HCT116 (cell line): ENCODE measurements at regions not wholly inside any gene's neighbourhood (a gene's known extent, or its start where the extent isn't known, plus 50 kb on each side); places are given as distances from the start of the nearest gene placed in this dataset.

Experiments
- ATAC-seq: fragments of 200-7000 bp; cut with Tn5 transposase; 2 replicates; pipeline ENCODE4 v1.9.1; 2020; ENCODE audit warnings: mild to moderate bottlenecking, moderate library complexity
- BruUV-seq: library from RNA; stranded (reverse); fragments of 400-500 nt; replicated peaks from 2 replicates; lab custom pipeline; 2021; lab: Mats Ljungman, UMichigan
- CTCF ChIA-PET: fragments of 300-600 bp; sonication (Branson Sonifier 250); formaldehyde crosslinking; loops from one replicate; lab custom pipeline; 2021; ENCODE audit warnings: antibody characterized with exemption; lab: Charles Lee
- POLR2A ChIA-PET: fragments of 300-600, 350-600 bp; sonication (Branson Sonifier 250); formaldehyde crosslinking; loops from one replicate; lab custom pipeline; 2021; ENCODE audit warnings: antibody characterized with exemption; lab: Charles Lee
- RAD21 ChIA-PET, 2 experiments: fragments of 300-600 bp; sonication (Branson Sonifier 250); formaldehyde crosslinking; loops; one replicate each; lab custom pipeline; 2023; ENCODE audit warnings: low total read pairs in 2 of 2; ENCODE audit not compliant: uncharacterized antibody in 2 of 2, unreplicated experiment in 2 of 2, low non-redundant PET in 1 of 2; lab: Charles Lee
- DNase-seq: peaks from one replicate; pipeline ENCODE4 v3.0.0-alpha.2; 2010; ENCODE audit warnings: low read depth, low spot score
- H2AFZ ChIP-seq: fragments of 200-600 bp; shearing (Covaris generic), sonication (generic); 2 replicates; pipeline ENCODE4 v1.6.1; 2017; ENCODE audit warnings: low read depth, mixed run types, mixed read lengths, antibody characterized with exemption, low read length; ENCODE audit not compliant: poor library complexity, severe bottlenecking
- H3K27ac ChIP-seq: 2 replicates; pipeline ENCODE4 v1.5.1; 2012; ENCODE audit warnings: low read depth, low read length
- H3K27me3 ChIP-seq: fragments of 200-600 bp; sonication (generic); 2 replicates; pipeline ENCODE4 v1.6.1; 2016; ENCODE audit warnings: mixed run types, low read length, mixed read lengths; ENCODE audit not compliant: insufficient read depth
- H3K36me3 ChIP-seq, 2 experiments: fragments of 200-500 bp in 1 of 2; fragments of 200-600 bp in 1 of 2; sonication (Bioruptor generic) in 1 of 2; sonication (generic) in 1 of 2; 2 replicates each; pipeline versions ENCODE4 v1.5.1 to v1.6.1; 2014 to 2016; ENCODE audit warnings: low read length in 2 of 2, inconsistent platforms in 1 of 2, mixed read lengths in 1 of 2, mixed run types in 1 of 2; ENCODE audit not compliant: insufficient read depth in 2 of 2, control insufficient read depth in 1 of 2
- H3K4me1 ChIP-seq, 2 experiments: fragments of 200-600 bp in 1 of 2; sonication (generic) in 1 of 2; 2 replicates each; pipeline versions ENCODE4 v1.5.1 to v1.6.1; 2012 to 2017; ENCODE audit warnings: low read length in 2 of 2, inconsistent platforms in 1 of 2, mild to moderate bottlenecking in 1 of 2, mixed read lengths in 1 of 2, mixed run types in 1 of 2, moderate library complexity in 1 of 2; ENCODE audit not compliant: insufficient read depth in 2 of 2, control insufficient read depth in 1 of 2
- H3K4me2 ChIP-seq: fragments of 200-600 bp; sonication (generic); 2 replicates; pipeline ENCODE4 v1.6.1; 2017; ENCODE audit warnings: mixed run types, low read length, mixed read lengths
- H3K4me3 ChIP-seq, 2 experiments: fragments of 200-600 bp in 1 of 2; sonication (generic) in 1 of 2; replicated peaks in 1 of 2; 2 replicates each; pipeline ENCODE4 v1.5.1; 2011 to 2016; ENCODE audit warnings: low read length in 2 of 2, control low read depth in 1 of 2, low read depth in 1 of 2, mild to moderate bottlenecking in 1 of 2, mixed read lengths in 1 of 2, mixed run types in 1 of 2
- H3K79me2 ChIP-seq: fragments of 200-600 bp; sonication (generic); 2 replicates; pipeline ENCODE4 v1.6.1; 2017; ENCODE audit warnings: mild to moderate bottlenecking, mixed run types, low read length, moderate library complexity, mixed read lengths; ENCODE audit not compliant: insufficient read depth
- H3K9ac ChIP-seq: fragments of 200-600 bp; sonication (generic); 2 replicates; pipeline ENCODE4 v1.6.1; 2016; ENCODE audit warnings: low read length, mixed read lengths
- H3K9me2 ChIP-seq: fragments of 200-600 bp; sonication (generic), shearing (Covaris generic); 2 replicates; pipeline ENCODE4 v1.6.1; 2017; ENCODE audit warnings: mixed run types, mild to moderate bottlenecking, moderate library complexity; ENCODE audit not compliant: insufficient read depth
- H3K9me3 ChIP-seq, 2 experiments: fragments of 200-500 bp in 1 of 2; fragments of 200-600 bp in 1 of 2; sonication (Bioruptor generic) in 1 of 2; sonication (generic) in 1 of 2; 2 replicates each; pipeline ENCODE4 v1.6.1; 2014 to 2017; ENCODE audit warnings: low read length in 2 of 2, mixed read lengths in 2 of 2, inconsistent platforms in 1 of 2, low read depth in 1 of 2, mild to moderate bottlenecking in 1 of 2, mixed run types in 1 of 2, moderate library complexity in 1 of 2; ENCODE audit not compliant: control insufficient read depth in 1 of 2, insufficient read depth in 1 of 2
- H4K20me1 ChIP-seq: fragments of 200-600 bp; sonication (generic), shearing (Covaris generic); 2 replicates; pipeline ENCODE4 v1.6.1; 2017; ENCODE audit warnings: mixed run types, mild to moderate bottlenecking, moderate library complexity; ENCODE audit not compliant: insufficient read depth
- CEBPB ChIP-seq: IDR thresholded peaks from 2 replicates; pipeline ENCODE4 v1.6.1; 2012; ENCODE audit warnings: low read depth
- CTCF ChIP-seq, 3 experiments: fragments of 200-600 bp in 1 of 3; sonication (generic) in 1 of 3; IDR thresholded peaks in 2 of 3; conservative IDR thresholded peaks in 1 of 3; 2 replicates each; pipeline ENCODE4 v1.5.1; 2012 to 2017; ENCODE audit warnings: low read depth in 2 of 3, low read length in 2 of 3, antibody characterized with exemption in 1 of 3, borderline replicate concordance in 1 of 3, control low read depth in 1 of 3, mild to moderate bottlenecking in 1 of 3, mixed read lengths in 1 of 3, mixed run types in 1 of 3, moderate library complexity in 1 of 3; ENCODE audit not compliant: insufficient read depth in 1 of 3
- EGR1 ChIP-seq: IDR thresholded peaks from 2 replicates; pipeline ENCODE4 v1.6.1; 2012; ENCODE audit warnings: low read depth
- ELF1 ChIP-seq: IDR thresholded peaks from 2 replicates; pipeline ENCODE4 v1.6.1; 2012; ENCODE audit warnings: low read depth, borderline replicate concordance
- EZH2 ChIP-seq: fragments of 200-600 bp; sonication (generic); IDR thresholded peaks from 2 replicates; pipeline ENCODE4 v1.6.1; 2017; ENCODE audit warnings: antibody characterized with exemption, mixed run types
- FOSL1 ChIP-seq: IDR thresholded peaks from 2 replicates; pipeline ENCODE4 v1.6.1; 2012; ENCODE audit warnings: low read depth
- JUND ChIP-seq: IDR thresholded peaks from 2 replicates; pipeline ENCODE4 v1.6.1; 2012
- MAX ChIP-seq: IDR thresholded peaks from 2 replicates; pipeline ENCODE4 v1.6.1; 2012
- POLR2A ChIP-seq: IDR thresholded peaks from 2 replicates; pipeline ENCODE4 v1.7.0; 2011; ENCODE audit warnings: borderline replicate concordance; ENCODE audit not compliant: insufficient read depth, insufficient read length; ENCODE audit errors: extremely low read depth
- POLR2AphosphoS5 ChIP-seq: IDR thresholded peaks from 2 replicates; pipeline ENCODE4 v1.6.1; 2011; ENCODE audit warnings: mild to moderate bottlenecking, low read depth, low read length, moderate library complexity
- SIN3A ChIP-seq: IDR thresholded peaks from 2 replicates; pipeline ENCODE4 v1.6.1; 2012; ENCODE audit warnings: low read depth
- SP1 ChIP-seq: IDR thresholded peaks from 2 replicates; pipeline ENCODE4 v1.6.1; 2012; ENCODE audit warnings: low read depth
- SRF ChIP-seq: IDR thresholded peaks from 2 replicates; pipeline ENCODE4 v1.6.1; 2012; ENCODE audit warnings: low read depth
- YY1 ChIP-seq: IDR thresholded peaks from 2 replicates; pipeline ENCODE4 v1.6.1; 2011; ENCODE audit warnings: low read length, low read depth, moderate library complexity, mild to moderate bottlenecking; ENCODE audit not compliant: insufficient replicate concordance; ENCODE audit errors: extremely low read depth
- intact Hi-C: fragments of 100-400 bp; cut with micrococcal nuclease; formaldehyde crosslinking; loops from 2 replicates; pipeline ENCODE4 v1.10.0; 2022
- TF ChIP-seq, protein P1 (sequence below): IDR thresholded peaks from 2 replicates; pipeline ENCODE4 v1.6.1; 2011; ENCODE audit warnings: mild to moderate bottlenecking, low read length, moderate library complexity; ENCODE audit not compliant: insufficient replicate concordance; ENCODE audit errors: extremely low read depth

DNA sequence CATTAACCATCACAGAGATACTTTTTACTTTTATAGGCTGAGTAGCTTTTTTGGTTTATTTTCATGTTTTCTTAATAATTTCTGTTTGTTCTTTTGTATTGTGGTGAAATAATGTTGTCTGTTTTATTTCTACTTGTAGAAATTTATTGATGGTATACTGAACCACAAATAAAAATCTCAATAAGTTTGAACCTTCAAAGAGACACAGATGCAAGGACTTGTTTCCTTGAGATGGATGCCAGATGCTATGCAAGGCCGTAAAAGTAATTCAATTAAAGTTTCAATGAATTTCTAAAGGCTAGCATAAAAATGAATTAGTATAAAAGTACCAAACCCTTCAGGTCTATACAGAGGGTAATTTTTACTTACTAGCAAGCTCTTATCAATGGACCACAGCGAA is 873.5 kb downstream of the TTLL7 start:
- Histone ChIP-seq H3K9me2 (no peaks in the 10 kb centered on the region), H3K4me2 (no peak overlapping the region), H3K36me3 (no peaks in the 10 kb centered on the region), H3K79me2 (no peaks in the 10 kb centered on the region), H4K20me1 (no peaks in the 10 kb centered on the region), H3K27ac (no peak overlapping the region), H3K4me1 (no peaks in the 10 kb centered on the region), H3K27me3 (no peaks in the 10 kb centered on the region), H3K9ac (no peak overlapping the region), H2AFZ (no peak overlapping the region), H3K9me3 (peaks cover 0 to 8% of the 10 kb centered on the region in 2 experiments; a peak in 1 of 4 replicates), H3K4me3 (no peak overlapping the region)
- BruUV-seq, result no TSS peak
- ChIA-PET RAD21 (no interaction called here), CTCF (no interaction called here), POLR2A (no interaction called here)
- intact Hi-C loops, result no loop called here
- TF ChIP-seq, protein P1, sequence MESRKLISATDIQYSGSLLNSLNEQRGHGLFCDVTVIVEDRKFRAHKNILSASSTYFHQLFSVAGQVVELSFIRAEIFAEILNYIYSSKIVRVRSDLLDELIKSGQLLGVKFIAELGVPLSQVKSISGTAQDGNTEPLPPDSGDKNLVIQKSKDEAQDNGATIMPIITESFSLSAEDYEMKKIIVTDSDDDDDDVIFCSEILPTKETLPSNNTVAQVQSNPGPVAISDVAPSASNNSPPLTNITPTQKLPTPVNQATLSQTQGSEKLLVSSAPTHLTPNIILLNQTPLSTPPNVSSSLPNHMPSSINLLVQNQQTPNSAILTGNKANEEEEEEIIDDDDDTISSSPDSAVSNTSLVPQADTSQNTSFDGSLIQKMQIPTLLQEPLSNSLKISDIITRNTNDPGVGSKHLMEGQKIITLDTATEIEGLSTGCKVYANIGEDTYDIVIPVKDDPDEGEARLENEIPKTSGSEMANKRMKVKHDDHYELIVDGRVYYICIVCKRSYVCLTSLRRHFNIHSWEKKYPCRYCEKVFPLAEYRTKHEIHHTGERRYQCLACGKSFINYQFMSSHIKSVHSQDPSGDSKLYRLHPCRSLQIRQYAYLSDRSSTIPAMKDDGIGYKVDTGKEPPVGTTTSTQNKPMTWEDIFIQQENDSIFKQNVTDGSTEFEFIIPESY, result no peak
- TF ChIP-seq SRF (no peak), MAX (no peak), SIN3A (no peak)
- no peak for DNase-seq
- no peak for ATAC-seq

GRCh38 chr1:83123019-83123418 is 875.9 kb downstream of the TTLL7 start:
- Histone ChIP-seq H3K9me3 (peaks cover 0 to 8% of the 10 kb centered on the region in 2 experiments; a peak in 1 of 4 replicates), H3K4me2 (no peak overlapping the region), H3K4me1 (no peaks in the 10 kb centered on the region), H4K20me1 (no peaks in the 10 kb centered on the region), H3K4me3 (no peak overlapping the region), H3K9me2 (no peaks in the 10 kb centered on the region), H3K27me3 (no peaks in the 10 kb centered on the region), H3K79me2 (no peaks in the 10 kb centered on the region), H3K27ac (no peak overlapping the region), H2AFZ (no peak overlapping the region), H3K36me3 (no peaks in the 10 kb centered on the region), H3K9ac (no peak overlapping the region)
- RAD21 ChIA-PET, result no interaction called here
- ATAC-seq, result no peak
- intact Hi-C loops, result no loop called here
- CTCF ChIA-PET, result no interaction called here
- no peak for DNase-seq
- no TSS peak for BruUV-seq
- POLR2A ChIA-PET, result no interaction called here
- TF ChIP-seq CEBPB (no peak), JUND (no peak), EZH2 (no peak), FOSL1 (no peak), ELF1 (no peak), SP1 (no peak), POLR2AphosphoS5 (no peak), EGR1 (no peak), SRF (no peak), POLR2A (no peak), YY1 (no peak), CTCF (IDR thresholded peaks at IDR 0.05 in 2 of 3, conservative IDR thresholded peaks at IDR 0.05 in 1 of 3; ENCODE audit: borderline replicate concordance in 1 of 3, insufficient read depth in 1 of 3, low read depth in 2 of 3, low read length in 2 of 3) (no peak)
- TF ChIP-seq, protein P1, result no peak
